ENCODE measurements at regions not wholly inside any gene's neighbourhood (a gene's known extent, or its start where the extent isn't known, plus 50 kb on each side); places are given as distances from the start of the nearest gene placed in this dataset.

- H3K27me3 ChIP-seq (replicated peaks in 1 of 4; ENCODE audit: control insufficient read depth in 3 of 4, extremely low read depth in 1 of 4, insufficient read depth in 3 of 4, low read length in 3 of 4), result no peaks in the 10 kb centered on the region
- no peak for TF ChIP-seq POU5F1 (IDR thresholded peaks at IDR 0.05; ENCODE audit: low read depth, low read length)
Observed at GRCh38 chr4:26269038-26269437, 51.8 kb upstream of the RBPJ start.

More at GRCh38 chr4:26269038-26269437, 51.8 kb upstream of the RBPJ start:
- no peak overlapping the region; a peak in 1 of 4 replicates for H3K4me2 ChIP-seq (ENCODE audit: insufficient read depth in 1 of 2, low read depth in 2 of 2, low read length in 2 of 2)
- no peak overlapping the region for H2AK5ac ChIP-seq (ENCODE audit: low read depth, low read length)
- FAIRE-seq, result no peak
- 98% methylated on average over 4 of the region's 4 CpGs; no CpG with 5 or more reads in 1 of the 2 experiments for WGBS, 2 experiments (ENCODE audit: extremely low coverage in 1 of 2, insufficient coverage in 1 of 2, insufficient read length in 1 of 2, insufficient replicate concordance in 2 of 2, low coverage in 1 of 2, low lambda C conversion rate in 2 of 2, missing lambda C conversion rate in 1 of 2)
- no peak overlapping the region for H3K14ac ChIP-seq (ENCODE audit: insufficient read length)
- no peaks in the 10 kb centered on the region; the same call in 1 of the 2 replicates for H3K79me1 ChIP-seq (ENCODE audit: low read depth, low read length)
- H3K4me1 ChIP-seq (replicated peaks in 1 of 4; ENCODE audit: control insufficient read depth in 3 of 4, insufficient read depth in 4 of 4, low read length in 3 of 4), result peaks cover 0 to 14% (median 3%) of the 10 kb centered on the region in 4 experiments; a peak in 3 of 7 replicates
- no peak overlapping the region for H3K27ac ChIP-seq (ENCODE audit: low read depth, low read length)
- no peak overlapping the region for H2BK20ac ChIP-seq (ENCODE audit: low read length)
- 0 out of 2 replicates have a peak overlapping the region, but pooled peaks have one; percentile 10 for H3K18ac ChIP-seq (ENCODE audit: extremely low read depth, low read length)
- H3K56ac ChIP-seq (replicated peaks; ENCODE audit: insufficient read length, low read depth, low read length), result no peak overlapping the region
- H3K9ac ChIP-seq (replicated peaks in 1 of 4; ENCODE audit: extremely low read depth in 1 of 4, low read depth in 3 of 4, low read length in 3 of 4), result no peak overlapping the region
- H2BK5ac ChIP-seq (ENCODE audit: low read depth, low read length), result no peak overlapping the region
- no peak overlapping the region for H3K4ac ChIP-seq (replicated peaks; ENCODE audit: insufficient read length, low read depth, low read length)
- H4K20me1 ChIP-seq (replicated peaks in 1 of 2; ENCODE audit: control insufficient read depth in 1 of 2, insufficient read depth in 2 of 2, low read length in 2 of 2), result no peaks in the 10 kb centered on the region
- no peak overlapping the region for H4K91ac ChIP-seq (replicated peaks; ENCODE audit: insufficient read length, low read length)
- no peak overlapping the region for H2AFZ ChIP-seq (ENCODE audit: low read length)
- no peaks in the 10 kb centered on the region for H3K9me3 ChIP-seq (ENCODE audit: insufficient read depth in 2 of 2, low read depth in 1 of 2, low read length in 1 of 2)
- CTCF ChIA-PET (ENCODE audit: partially characterized antibody), result no interaction called here
- H3K23me2 ChIP-seq (ENCODE audit: low read depth, low read length), result no peaks in the 10 kb centered on the region
- POLR2A ChIA-PET (ENCODE audit: partially characterized antibody), result no interaction called here
- H3K79me2 ChIP-seq (ENCODE audit: control insufficient read depth in 1 of 2, insufficient read depth in 2 of 2, low read length in 2 of 2), result no peaks in the 10 kb centered on the region
- no peak overlapping the region for H3K23ac ChIP-seq (ENCODE audit: insufficient read length)
- H4K8ac ChIP-seq (ENCODE audit: extremely low read depth, insufficient read depth, low read length), result no peak overlapping the region
- no peak overlapping the region for H3K4me3 ChIP-seq (ENCODE audit: extremely low read depth in 1 of 4, insufficient read depth in 2 of 4, low read depth in 3 of 4, low read length in 4 of 4)
- no peak overlapping the region for H2BK120ac ChIP-seq (replicated peaks; ENCODE audit: low read depth, low read length)
- no peaks in the 10 kb centered on the region for H3K36me3 ChIP-seq (ENCODE audit: control insufficient read depth in 2 of 4, insufficient read depth in 4 of 4, low read length in 3 of 4)
- no peak overlapping the region for H2BK12ac ChIP-seq (ENCODE audit: low read depth, low read length)
- H2BK15ac ChIP-seq (ENCODE audit: low read length), result no peak overlapping the region
- no peak for DNase-seq (ENCODE audit: low read depth in 1 of 2, low spot score in 2 of 2)
- no peak overlapping the region for H4K5ac ChIP-seq (ENCODE audit: insufficient read length, low read depth, low read length)

Data from H1 (cell line).